Glomerular endothelial cell (primary cell): ENCODE measurements at regions not wholly inside any gene's neighbourhood (a gene's known extent, or its start where the extent isn't known, plus 50 kb on each side); places are given as distances from the start of the nearest gene placed in this dataset.
A peak's percentile ranks its signal among the peaks of the same experiment; 100 is the strongest.

Experiments used
- DNase-seq: peaks from one replicate; pipeline ENCODE4 v3.0.0-alpha.2; 2011; ENCODE audit warnings: low read depth, low spot score; ENCODE audit errors: extremely low read depth

DNA sequence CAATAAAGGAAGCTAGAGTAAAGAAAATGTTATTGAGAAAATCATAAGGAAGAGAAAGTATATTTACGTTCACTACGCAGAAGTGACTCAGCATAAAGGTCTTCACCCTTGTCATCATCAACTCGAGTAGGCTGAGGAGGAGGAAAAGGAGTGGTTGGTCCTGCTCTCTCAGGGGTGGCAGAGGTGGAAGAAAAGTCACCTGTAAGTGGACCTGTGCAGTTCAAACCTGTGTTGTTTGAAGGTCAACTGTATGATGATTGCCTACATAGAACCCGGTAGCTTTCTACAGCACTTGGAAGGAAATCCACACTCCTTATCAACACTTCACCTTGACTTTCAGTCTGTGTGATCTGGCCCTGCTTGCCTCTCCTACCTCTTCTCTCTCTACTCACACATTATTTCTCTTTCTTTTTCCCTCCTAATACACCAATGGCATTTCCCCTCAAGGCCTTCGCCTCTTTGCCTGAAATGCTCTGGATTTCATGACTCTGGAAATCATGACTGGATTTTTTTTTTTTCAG is 109.3 kb upstream of the CPEB4 start:
- no peak for DNase-seq

DNA sequence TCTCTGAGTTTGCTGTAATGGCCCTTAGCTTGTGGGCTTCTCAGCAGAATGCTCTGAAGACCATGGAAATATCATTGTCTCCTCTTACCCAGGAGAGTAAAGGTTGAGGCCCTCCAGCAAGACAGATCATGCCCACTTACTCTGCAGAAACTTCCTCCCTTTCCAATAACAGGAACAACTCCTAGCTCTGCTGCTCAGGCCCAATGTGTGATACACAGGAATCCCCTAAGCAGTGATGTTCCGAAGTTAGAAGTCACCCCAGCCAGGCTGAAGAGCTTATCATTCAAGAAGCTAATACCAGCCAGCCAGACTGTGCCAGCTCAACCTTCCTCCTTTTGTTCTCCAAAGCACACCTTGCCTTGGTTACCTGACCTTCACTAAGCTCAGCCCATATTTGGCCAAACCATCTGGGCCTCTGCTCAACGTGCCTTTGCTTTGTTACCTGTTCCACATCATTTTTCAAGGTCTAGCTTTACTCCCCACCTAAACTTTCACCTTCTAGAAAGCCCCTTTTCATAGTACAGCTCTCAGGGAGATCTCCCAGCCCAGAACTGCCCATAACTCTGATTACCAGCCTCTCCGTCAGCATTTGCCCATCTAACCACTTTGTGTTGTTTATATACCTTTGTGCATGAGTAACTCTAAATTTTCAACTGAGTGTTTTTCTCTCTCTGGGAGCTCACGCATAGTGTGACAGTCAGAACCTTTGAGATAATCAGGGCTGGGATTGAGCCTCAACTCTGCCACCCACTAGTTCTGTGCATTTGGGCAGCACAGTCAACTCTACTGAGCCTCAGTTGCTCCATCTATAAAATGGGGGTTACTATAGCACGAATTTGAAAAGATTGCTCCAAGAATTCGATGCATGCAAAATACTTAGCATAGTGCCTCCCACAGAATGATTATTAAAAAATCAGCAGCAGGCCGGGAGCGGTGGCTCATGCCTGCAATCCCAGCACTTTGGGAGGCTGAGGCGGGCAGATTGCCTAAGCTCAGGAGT is 107.6 kb upstream of the CPEB4 start:
- no peak for DNase-seq

GRCh38 chr5:173781432-173781815 is 106.7 kb upstream of the CPEB4 start:
- DNase-seq: no peak

GRCh38 chr5:173781816-173782670 is 106.1 kb upstream of the CPEB4 start:
- DNase-seq: peak; percentile 90

DNA sequence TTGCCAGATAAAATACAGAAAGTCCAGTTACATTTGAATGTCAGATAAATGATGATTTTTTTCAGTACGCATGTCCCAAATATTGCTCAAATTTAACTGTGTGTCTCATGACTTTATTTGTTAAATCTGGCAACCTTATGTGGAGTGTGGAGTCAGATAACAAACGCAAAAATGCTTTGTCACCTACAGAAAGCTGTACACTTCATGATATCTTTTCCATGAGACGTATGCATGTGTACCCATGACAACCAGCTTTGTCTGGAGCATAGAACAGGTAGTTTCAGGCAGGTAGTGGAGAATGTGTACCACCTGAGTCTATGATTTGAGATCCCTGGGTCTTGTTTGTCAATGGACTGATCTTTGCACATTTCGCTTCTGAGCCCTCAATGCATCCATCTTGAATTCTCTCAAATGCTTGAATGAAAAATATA is 105.5 kb upstream of the CPEB4 start:
- no peak for DNase-seq

GRCh38 chr5:173783371-173783770 is 104.8 kb upstream of the CPEB4 start:
- no peak for DNase-seq

DNA sequence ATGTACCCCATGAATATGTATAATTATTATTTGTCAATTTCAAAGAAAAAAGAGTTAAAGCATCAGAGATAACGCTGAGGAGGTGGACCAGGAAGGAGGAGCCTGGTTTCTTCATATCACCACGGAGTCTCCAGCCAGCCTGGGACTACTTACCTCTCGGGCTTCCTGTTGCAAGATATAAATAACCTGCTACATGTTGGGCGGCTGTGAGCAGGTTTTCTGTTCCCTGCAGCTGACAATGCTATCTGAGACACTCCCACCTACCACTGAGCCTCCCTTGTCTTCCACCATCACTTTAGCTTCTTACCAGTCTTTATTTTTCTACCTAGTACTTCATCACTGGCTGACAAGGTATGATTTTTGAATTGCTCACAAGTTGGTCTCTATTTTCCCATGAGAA is 102.7 kb upstream of the CPEB4 start:
- no peak for DNase-seq

GRCh38 chr5:173785866-173786265 is 102.3 kb upstream of the CPEB4 start:
- no peak for DNase-seq

DNA sequence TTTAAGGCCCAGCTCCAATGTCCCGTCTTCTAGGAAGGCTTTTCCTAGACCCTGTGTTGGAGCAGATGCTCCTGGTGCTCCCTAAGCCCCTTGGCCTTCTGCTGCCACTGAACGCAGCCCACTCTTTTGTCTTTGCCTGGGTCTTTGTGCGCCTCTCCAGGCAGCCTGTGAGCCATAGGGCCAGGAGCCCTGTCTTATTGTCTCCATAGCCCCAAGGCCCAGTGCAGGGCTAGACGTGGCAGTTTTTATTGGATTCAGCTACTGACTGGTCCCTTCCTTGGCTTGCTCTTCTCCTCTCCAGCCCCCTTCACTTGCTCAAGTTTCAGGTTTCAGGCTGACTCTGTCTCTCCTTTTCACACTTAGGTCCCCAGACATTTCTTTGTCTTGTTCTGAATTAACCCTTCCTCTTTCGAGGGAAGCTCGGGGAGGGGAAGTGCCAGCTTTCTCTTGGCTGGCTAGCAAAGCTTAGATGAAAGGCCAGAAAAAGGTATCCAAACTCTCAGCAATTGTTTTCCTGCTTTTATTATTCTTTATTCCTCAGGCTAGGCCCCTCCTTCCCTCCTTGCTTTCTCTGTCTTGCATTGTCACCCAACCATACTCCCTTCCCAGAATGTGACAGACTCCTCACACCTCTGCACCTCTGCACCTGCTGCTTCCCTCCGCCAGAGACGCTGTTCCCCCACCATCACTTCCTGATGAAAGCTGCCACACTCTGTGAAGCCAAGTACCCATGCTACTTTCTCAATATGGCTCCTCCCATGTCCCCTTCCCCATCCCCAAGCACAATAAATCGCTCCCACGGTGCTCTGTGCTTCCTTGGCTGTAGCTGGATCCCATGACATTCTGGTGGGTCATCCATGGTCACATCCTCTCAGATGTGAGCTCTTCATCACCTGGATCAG is 101.6 kb upstream of the CPEB4 start:
- no peak for DNase-seq

- no peak for DNase-seq
Measured at GRCh38 chr5:173789031-173789920, 98.9 kb upstream of the CPEB4 start.

DNA sequence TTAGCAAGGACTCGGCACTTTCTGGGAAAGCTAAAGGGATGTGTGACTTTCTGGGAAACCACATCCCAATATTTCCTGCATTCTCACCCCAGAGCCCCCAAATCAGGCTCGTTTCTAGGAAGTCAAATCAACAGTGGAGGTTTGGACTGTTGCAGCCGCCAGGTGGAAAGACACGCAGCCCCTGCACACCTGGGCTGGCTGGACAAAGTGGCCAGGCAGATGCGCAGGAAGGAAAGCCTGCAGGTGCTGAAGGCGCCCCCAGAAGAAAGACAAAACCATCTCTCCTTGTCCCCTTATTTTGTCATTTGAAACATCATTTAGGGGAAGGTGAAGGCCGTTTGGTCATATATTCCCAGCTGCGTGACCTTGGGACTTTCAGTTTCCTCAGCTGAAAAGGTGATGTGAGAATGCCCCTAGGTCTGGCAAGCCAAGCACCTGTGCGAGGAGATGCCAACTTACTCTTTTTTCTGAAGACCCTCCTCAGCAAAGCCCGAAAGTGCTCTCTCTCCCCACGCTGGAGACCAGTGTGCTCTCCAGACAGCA is 97.9 kb upstream of the CPEB4 start:
- DNase-seq: no peak

DNA sequence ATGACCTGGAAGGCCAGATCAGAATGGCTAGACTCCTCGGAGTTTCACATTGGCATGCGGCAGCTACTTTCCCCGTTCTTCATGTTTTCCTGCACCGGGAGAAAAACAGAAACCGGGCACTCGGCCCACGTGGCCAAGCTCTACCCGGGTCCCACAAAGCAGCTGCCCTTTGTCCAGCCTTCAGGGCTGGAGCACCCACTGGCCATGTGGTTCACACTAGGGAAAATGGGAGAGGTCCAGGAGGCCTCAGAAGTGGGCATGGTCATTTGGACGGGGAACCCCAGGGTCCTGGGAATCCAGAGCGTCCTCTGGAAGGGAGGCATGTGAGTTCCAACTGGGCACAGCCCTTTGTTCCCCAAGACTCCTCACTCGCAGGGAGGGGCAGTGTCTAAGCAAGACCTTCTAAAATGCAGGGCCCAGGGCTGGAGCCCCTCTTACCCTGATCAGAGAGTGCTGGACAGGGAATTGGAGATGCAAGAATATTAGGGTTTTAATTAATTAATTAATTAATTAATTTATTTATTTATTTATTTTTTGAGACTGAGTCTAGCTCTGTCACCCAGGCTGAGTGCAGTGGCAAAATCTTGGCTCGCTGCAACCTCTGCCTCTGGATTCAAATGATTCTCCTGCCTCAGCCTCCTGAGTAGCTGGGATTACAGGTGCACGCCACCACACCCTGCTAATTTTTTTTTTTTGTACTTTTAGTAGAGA is 97.2 kb upstream of the CPEB4 start:
- DNase-seq: no peak

GRCh38 chr5:173791878-173792277 is 96.3 kb upstream of the CPEB4 start:
- DNase-seq: no peak

- DNase-seq: no peak
Measured at GRCh38 chr5:173792781-173793547, 95.2 kb upstream of the CPEB4 start.

GRCh38 chr5:173793648-173794548 is 94.3 kb upstream of the CPEB4 start:
- no peak for DNase-seq

GRCh38 chr5:173794901-173795416 is 93.2 kb upstream of the CPEB4 start:
- no peak for DNase-seq
